Astrocyte of the cerebellum (primary cell): ENCODE measurements at regions not wholly inside any gene's neighbourhood (a gene's known extent, or its start where the extent isn't known, plus 50 kb on each side); places are given as distances from the start of the nearest gene placed in this dataset.
"Not testable (repeated sequence)": the region's sequence is repeated elsewhere in the genome, so short reads cannot be mapped to it uniquely, and the experiment has no call there.

Experiments used
- DNase-seq: peaks from one replicate; pipeline ENCODE4 v3.0.0-alpha.2; 2011; ENCODE audit warnings: low read depth
- H3K4me3 ChIP-seq: 2 replicates; pipeline ENCODE4 v1.5.1; 2011; ENCODE audit warnings: mild to moderate bottlenecking, low read depth, low read length, moderate library complexity
- CTCF ChIP-seq: IDR thresholded peaks from 2 replicates; pipeline ENCODE4 v1.5.1; 2012; ENCODE audit warnings: low read length, low read depth, moderate library complexity, mild to moderate bottlenecking; ENCODE audit errors: missing control alignments
- in situ Hi-C: cut with HindIII; loops from 2 replicates; pipeline ENCODE4 v1.10.0; 2017; ENCODE audit warnings: low sequenced_read_pairs

DNA sequence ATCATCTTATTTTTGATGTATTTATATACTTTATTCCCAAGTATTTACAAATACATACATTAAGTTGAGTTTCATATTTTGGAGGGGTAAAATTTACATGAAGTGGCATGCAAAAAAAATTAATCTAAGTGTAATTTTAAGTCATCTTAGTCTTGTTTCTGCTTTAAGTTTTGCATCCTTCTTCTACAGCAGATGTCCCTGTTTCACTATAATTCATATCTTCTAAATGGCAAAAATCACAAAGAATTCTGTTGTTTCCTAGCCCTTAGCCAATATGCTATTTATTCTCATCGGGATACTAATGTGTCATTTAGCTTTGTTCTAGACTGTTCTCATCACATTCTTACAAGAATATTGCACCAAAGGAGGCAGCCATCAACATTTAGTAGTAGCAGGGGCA, 831.9 kb downstream of the GBE1 start:
- no peak for DNase-seq
- in situ Hi-C loops, result no loop called here
- TF ChIP-seq CTCF, result no peak
- no peak overlapping the region for H3K4me3 ChIP-seq

DNA sequence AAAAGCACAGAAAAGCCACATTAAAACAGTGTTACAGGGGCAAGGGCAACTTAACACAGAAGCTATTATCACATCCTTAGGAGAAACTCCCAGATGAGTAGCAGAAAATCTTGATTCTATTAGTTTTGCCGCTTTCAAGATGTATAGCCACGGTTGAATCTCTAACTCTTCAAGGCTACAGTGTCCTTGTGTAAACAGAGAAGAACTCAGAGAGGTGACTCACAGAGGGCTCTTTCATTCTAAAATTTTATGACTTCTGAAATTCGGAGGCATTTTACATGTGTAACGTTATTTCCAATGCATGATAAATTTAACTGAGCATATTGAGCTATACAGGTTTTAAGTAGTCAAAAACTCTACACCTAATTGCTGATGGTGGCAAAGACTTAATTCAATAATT, 846.6 kb downstream of the GBE1 start:
- no peak for TF ChIP-seq CTCF
- H3K4me3 ChIP-seq, result no peak overlapping the region
- no peak for DNase-seq
- in situ Hi-C loops, result no loop called here

GRCh38 chr3:80898211-80898610, 863.2 kb downstream of the GBE1 start:
- in situ Hi-C loops, result no loop called here
- DNase-seq, result no peak
- H3K4me3 ChIP-seq, result no peak overlapping the region
- TF ChIP-seq CTCF, result no peak

DNA sequence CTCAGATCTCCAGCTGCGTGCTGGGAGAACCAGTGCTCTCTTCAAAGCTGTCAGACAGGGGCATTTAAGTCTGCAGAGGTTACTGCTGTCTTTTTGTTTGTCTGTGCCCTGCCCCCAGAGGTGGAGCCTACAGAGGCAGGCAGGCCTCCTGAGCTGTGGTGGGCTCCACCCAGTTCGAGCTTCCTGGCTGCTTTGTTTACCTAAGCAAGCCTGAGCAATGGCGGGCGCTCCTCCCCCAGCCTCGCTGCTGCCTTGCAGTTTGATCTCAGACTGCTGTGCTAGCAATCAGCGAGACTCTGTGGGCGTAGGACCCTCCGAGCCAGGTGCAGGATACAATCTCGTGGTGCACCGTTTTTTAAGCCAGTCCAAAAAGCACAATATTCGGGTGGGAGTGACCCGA, 864.4 kb downstream of the GBE1 start:
- DNase-seq, in situ Hi-C loops: not testable (repeated sequence)

GRCh38 chr3:80890571-80890970, 870.9 kb downstream of the GBE1 start:
- no peak for TF ChIP-seq CTCF
- DNase-seq, result no peak
- in situ Hi-C loops, result no loop called here

More for the DNA sequence above, 864.4 kb downstream of the GBE1 start:
- not testable (repeated sequence) for H3K4me3 ChIP-seq

DNA sequence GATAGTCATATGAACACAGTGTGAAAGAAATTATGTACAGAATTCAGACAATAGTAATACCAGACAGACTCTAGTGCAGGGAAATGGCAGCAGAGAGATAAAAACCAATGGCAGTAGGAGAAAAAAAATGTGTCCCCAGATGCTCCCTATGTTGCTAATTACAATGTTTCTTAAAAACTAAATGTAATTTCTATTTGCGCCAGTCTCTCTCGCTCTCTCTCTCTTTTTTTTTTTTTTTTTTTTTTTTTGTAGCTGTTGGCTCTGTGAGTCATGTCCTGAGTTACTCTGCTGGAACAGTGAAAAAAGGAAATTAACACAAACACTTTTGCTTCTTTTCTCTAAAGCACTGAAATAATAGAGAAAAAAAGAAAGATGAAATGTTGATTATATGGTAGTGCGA, 871.9 kb downstream of the GBE1 start:
- DNase-seq, result no peak
- no peak overlapping the region for H3K4me3 ChIP-seq
- in situ Hi-C loops, result no loop called here
- no peak for TF ChIP-seq CTCF

More at GRCh38 chr3:80890571-80890970, 870.9 kb downstream of the GBE1 start:
- no peak overlapping the region for H3K4me3 ChIP-seq

DNA sequence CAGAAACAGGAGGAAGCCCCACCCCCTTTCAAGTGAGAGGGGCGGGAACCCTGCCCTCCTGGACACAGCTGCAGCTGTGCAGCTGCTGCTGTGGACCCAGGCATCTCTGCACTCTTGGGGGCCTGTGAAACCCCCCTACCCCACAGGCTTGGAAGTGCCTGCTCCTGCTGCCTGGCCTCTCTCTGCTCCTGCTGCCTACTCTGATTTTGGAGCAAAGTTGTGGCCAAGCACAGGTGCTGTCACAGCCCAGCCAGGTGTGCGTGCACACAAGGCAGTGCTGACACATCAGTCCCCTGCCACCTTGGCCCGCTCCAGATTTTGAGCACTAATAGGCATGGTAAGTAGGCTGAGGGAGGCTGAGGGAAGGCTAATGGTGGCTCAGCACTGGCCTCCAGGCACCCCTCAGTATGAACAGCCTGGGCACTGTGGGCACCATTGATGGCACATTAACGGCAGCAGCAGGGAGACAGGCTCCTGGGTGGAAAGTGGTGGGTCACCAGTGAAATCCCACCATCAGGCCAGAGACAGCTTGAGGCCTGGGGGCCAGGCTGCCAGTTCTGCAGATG, 890.9 kb downstream of the GBE1 start:
- no peak overlapping the region for H3K4me3 ChIP-seq
- TF ChIP-seq CTCF, result no peak
- DNase-seq, result no peak
- in situ Hi-C loops, result no loop called here
